Heart left ventricle (tissue), 16 donors: ENCODE measurements at regions not wholly inside any gene's neighbourhood (a gene's known extent, or its start where the extent isn't known, plus 50 kb on each side); places are given as distances from the start of the nearest gene placed in this dataset.
A peak's percentile ranks its signal among the peaks of the same experiment; 100 is the strongest.

Source experiments
- ATAC-seq, 4 donors: fragments of 200-7000 bp; cut with Tn5 transposase; one replicate each; pipeline ENCODE4 v1.9.1; 2020 to 2022; ENCODE audit warnings: moderate library complexity in 4 of 4, mild to moderate bottlenecking in 3 of 4, moderate number of reproducible peaks in 1 of 4
- DNase-seq, 5 donors: peaks; one replicate each; pipeline ENCODE4 v3.0.0-alpha.2; 2020
- H3K27ac ChIP-seq, 12 donors: fragments of 200-600 bp; sonication (generic) in 4 of 12; one replicate each; pipeline versions ENCODE4 v1.5.0 to v1.8.0; 2016 to 2022; ENCODE audit warnings: mild to moderate bottlenecking in 2 of 12
- H3K27me3 ChIP-seq, 9 donors: fragments of 200-600 bp; sonication (generic) in 2 of 9; one replicate each; pipeline versions ENCODE4 v1.5.1 to v1.8.0; 2016 to 2022; ENCODE audit warnings: mild to moderate bottlenecking in 3 of 9
- H3K36me3 ChIP-seq, 9 donors: fragments of 200-600 bp; sonication (generic) in 2 of 9; one replicate each; pipeline versions ENCODE4 v1.5.0 to v1.8.0; 2018 to 2022; ENCODE audit warnings: mild to moderate bottlenecking in 2 of 9
- H3K4me1 ChIP-seq, 12 donors: fragments of 200-600 bp; sonication (generic) in 4 of 12; one replicate each; pipeline versions ENCODE4 v1.5.0 to v1.8.0; 2016 to 2022; ENCODE audit warnings: mild to moderate bottlenecking in 3 of 12
- H3K4me3 ChIP-seq, 12 donors: fragments of 200-600 bp; sonication (generic) in 4 of 12; one replicate each; pipeline versions ENCODE4 v1.5.0 to v1.8.0; 2017 to 2022; ENCODE audit warnings: mild to moderate bottlenecking in 9 of 12, moderate library complexity in 4 of 12
- H3K9me3 ChIP-seq, 12 donors: fragments of 200-600 bp; sonication (generic) in 4 of 12; one replicate each; pipeline versions ENCODE4 v1.5.0 to v1.8.0; 2016 to 2022; ENCODE audit warnings: mild to moderate bottlenecking in 1 of 12
- CTCF ChIP-seq, 12 donors: fragments of 200-600 bp; sonication (generic) in 4 of 12; IDR thresholded peaks; one replicate each; pipeline versions ENCODE4 v1.5.0 to v1.8.0; 2018 to 2022; ENCODE audit warnings: antibody characterized with exemption in 12 of 12, mild to moderate bottlenecking in 5 of 12
- POLR2A ChIP-seq, 2 donors: fragments of 450-650 bp; IDR thresholded peaks; one replicate each; pipeline ENCODE4 v1.6.1; 2017; ENCODE audit warnings: antibody characterized with exemption in 2 of 2, mild to moderate bottlenecking in 2 of 2, moderate library complexity in 2 of 2
- WGBS, 4 donors: extraction: QIAGEN DNeasy Blood & Tissue Kit in 2 of 4; methylation state at CpG; one replicate each; pipeline versions ENCODE4 v1.1.5 to v1.1.7; 2013 to 2018; 5-methylcytosine and 5-hydroxymethylcytosine counted together
- intact Hi-C, 10 donors: fragments of 100-400 bp; cut with DNase I; formaldehyde crosslinking; loops; one replicate each; pipeline versions ENCODE4 v1.11.1 to v1.14.2; 2022
- donor health status: ischemic (EF 13 %, LVEDD 7.1; RV severe dilation, severe dysfunction).
- donor health status: healthy with polysubstance abuse.
- donor health status: DM: no; HTN: yes; CAD: no.
- donor health status: DM: no; HTN: no; CAD: no.
- donor health status: ischemic (EF 25% LVEDD 6.9; RV normal size, moderate dysfunction).
- donor health status: ischemic (EF 25% LVEDD 5.7; RV mildly dilated, moderate dysfunction).
- donor health status: healthy.
- donor health status: DM: yes; HTN: yes; CAD: no.
- donor health status: ischemic (EF 35%, LVEDD 5.7; RV mildly dilated, moderate dysfunction).
- donor health status: nonischemic (EF 11% LVEDD 7.7; RV severe dilation, severe dysfunction).
- donor health status: DM: yes; HTN: yes; CAD: no.
- donor health status: PGD.
- donor health status: ischemic (EF 29% LVEDD 5.4; RV normal size, mild dysfunction).
- donor health status: nonischemic (EF 23%, LVEDD 6.1; RV moderate dilation, normal function).

- Histone ChIP-seq H3K27ac (no peak overlapping the region), H3K27me3 (no peaks in the 10 kb centered on the region), H3K9me3 (no peaks in the 10 kb centered on the region), H3K36me3 (no peaks in the 10 kb centered on the region), H3K4me1 (no peaks in the 10 kb centered on the region), H3K4me3 (no peak overlapping the region)
- WGBS, 4 donors = 56 to 63% (median 61%) methylated on average over 4 of the region's 4 CpGs
- DNase-seq (no peak), ATAC-seq (no peak)
- no peak for TF ChIP-seq POLR2A (IDR thresholded peaks at IDR 0.05)
- no peak for TF ChIP-seq CTCF (IDR thresholded peaks at IDR 0.05)
- intact Hi-C loops = no loop called here
Observed at GRCh38 chr18:55166260-55166598, 207.0 kb upstream of the CCDC68 start.

GRCh38 chr18:55163550-55163949 is 204.3 kb upstream of the CCDC68 start:
- Histone ChIP-seq H3K36me3 (no peaks in the 10 kb centered on the region), H3K4me1 (no peaks in the 10 kb centered on the region), H3K27ac (no peak overlapping the region), H3K27me3 (no peaks in the 10 kb centered on the region), H3K4me3 (no peak overlapping the region), H3K9me3 (no peaks in the 10 kb centered on the region)
- WGBS, 4 donors = 71 to 81% (median 76%) methylated on average over 7 of the region's 7 CpGs
- ATAC-seq (no peak), DNase-seq (no peak)
- TF ChIP-seq CTCF (IDR thresholded peaks at IDR 0.05) (no peak), POLR2A (IDR thresholded peaks at IDR 0.05) (no peak)
- intact Hi-C loops = no loop called here

GRCh38 chr18:55161916-55162315 is 202.7 kb upstream of the CCDC68 start:
- no peak for DNase-seq
- intact Hi-C loops = no loop called here
- H3K9me3 ChIP-seq = no peaks in the 10 kb centered on the region
- WGBS, 4 donors = 58 to 88% (median 74%) methylated on average over 4 of the region's 4 CpGs
- no peaks in the 10 kb centered on the region for H3K4me1 ChIP-seq
- no peaks in the 10 kb centered on the region for H3K27me3 ChIP-seq
- no peaks in the 10 kb centered on the region for H3K36me3 ChIP-seq
- TF ChIP-seq CTCF (IDR thresholded peaks at IDR 0.05) = no peak
- no peak for TF ChIP-seq POLR2A (IDR thresholded peaks at IDR 0.05)
- no peak overlapping the region for H3K27ac ChIP-seq
- no peak overlapping the region for H3K4me3 ChIP-seq
- peak in 1 of 4 donors; percentile 18 for ATAC-seq

- H3K4me1 ChIP-seq = no peaks in the 10 kb centered on the region
- no peak overlapping the region for H3K27ac ChIP-seq
- no peak for TF ChIP-seq CTCF (IDR thresholded peaks at IDR 0.05)
- TF ChIP-seq POLR2A (IDR thresholded peaks at IDR 0.05) = no peak
- H3K9me3 ChIP-seq = no peaks in the 10 kb centered on the region
- no peak overlapping the region for H3K4me3 ChIP-seq
- no peak for ATAC-seq
- no peak for DNase-seq
- WGBS, 4 donors = 71 to 91% (median 86%) methylated on average over 4 of the region's 4 CpGs
- no peaks in the 10 kb centered on the region for H3K36me3 ChIP-seq
- intact Hi-C loops = no loop called here
- no peaks in the 10 kb centered on the region for H3K27me3 ChIP-seq
Observed at GRCh38 chr18:55159027-55159426, 199.8 kb upstream of the CCDC68 start.
